Bone marrow (tissue), 2 donors: ENCODE measurements at regions not wholly inside any gene's neighbourhood (a gene's known extent, or its start where the extent isn't known, plus 50 kb on each side); places are given as distances from the start of the nearest gene placed in this dataset.

Experiments used
- DNase-seq, 2 donors: peaks; one replicate each; lab custom pipeline; 2025; lab: John Stamatoyannopoulos, UW

- no peak for DNase-seq
Measured at GRCh38 chr17:36661047-36661666, 59.8 kb downstream of the MRM1 start.

DNA sequence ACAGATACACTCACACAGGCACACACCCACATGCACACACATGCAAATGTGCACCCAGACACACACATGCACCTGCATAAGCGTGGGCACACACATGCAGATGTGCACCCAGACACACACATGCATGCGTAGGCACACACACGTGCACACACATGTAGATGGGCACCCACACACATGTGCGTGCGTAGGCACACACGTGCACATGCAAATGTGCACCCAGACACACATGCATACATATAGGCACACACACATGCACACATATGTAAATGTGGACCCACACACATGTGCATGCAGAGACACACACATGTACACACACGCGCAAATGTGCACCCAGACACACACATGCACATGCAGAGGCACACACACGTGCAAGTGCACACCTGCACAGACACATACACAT, 60.3 kb downstream of the MRM1 start:
- no peak for DNase-seq

DNA sequence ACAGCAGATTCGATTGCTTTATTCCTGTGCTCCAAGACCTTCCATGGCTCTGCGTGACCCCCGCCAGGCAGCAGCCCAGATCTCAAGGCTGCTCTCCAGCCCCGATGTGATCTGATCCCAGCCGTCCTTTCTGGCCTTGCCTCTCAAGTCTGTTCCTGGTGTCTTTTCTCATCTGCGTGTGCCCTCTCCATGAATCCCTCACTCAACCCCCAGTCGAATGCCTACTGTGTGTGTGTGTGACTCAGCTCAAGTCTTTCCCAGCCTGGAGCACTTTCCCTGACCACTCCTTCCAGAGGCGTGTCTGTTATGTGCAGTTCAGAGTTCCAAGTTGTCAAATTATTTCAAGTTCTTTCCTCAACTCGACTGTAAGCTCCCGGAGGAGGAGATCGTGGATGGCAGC, 64.0 kb downstream of the MRM1 start:
- DNase-seq, result no peak

DNA sequence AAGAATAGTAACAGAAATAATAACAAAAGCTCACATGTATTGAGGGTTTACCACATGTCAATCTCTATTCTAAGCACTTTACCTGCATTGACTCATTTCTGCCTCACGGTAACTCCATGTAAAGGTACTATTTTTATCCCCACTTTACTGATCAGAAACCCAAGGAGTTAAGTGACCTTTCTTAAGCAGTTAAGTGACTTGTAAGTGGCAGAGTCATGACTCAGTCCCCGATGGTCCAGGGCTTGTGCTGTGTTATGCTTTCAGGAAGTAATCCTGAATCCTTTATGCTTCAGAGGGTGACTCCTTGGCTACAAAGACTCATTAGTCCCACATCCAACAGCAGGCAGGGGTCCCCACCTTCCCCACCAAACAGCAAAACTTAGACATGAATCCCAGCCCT, 66.5 kb downstream of the MRM1 start:
- no peak for DNase-seq

DNA sequence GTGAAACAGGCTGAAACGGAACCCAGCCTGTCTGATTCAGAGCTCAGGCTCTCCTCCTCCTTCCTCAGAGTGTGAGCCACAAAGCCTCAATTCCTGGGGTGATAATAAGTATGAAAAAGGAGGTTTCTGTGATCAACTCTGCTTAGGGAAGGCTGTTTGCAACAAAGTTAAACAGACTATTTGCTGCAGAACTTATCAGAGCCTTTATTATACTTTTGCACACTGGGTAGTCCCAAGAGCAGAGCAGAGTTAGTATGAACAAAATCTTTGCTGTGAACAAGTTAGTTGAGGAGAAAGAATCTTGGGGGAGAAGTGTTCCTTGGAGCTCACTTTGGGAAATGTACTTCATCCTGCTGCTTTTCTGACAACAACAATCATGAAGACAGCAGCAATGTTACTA, 67.4 kb downstream of the MRM1 start:
- no peak for DNase-seq

DNA sequence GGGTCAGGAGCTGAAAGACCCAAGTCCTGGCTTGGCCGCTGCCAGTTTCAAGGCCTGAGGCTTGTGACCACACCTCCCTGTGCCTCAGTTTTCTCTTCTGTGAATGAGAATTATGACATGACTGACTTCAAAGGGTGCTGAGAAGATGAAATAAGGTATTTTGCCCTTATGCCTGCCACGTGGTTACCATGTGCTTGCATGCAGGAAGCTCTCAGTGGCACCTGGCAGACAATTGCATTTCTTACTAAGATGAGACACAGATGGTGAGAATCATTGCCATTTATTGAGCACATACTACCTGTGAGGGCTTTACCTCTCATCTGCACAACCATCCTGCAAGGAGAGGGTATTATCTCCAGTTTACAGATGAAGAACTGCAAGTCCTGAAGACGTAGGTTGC, 69.8 kb downstream of the MRM1 start:
- no peak for DNase-seq

DNA sequence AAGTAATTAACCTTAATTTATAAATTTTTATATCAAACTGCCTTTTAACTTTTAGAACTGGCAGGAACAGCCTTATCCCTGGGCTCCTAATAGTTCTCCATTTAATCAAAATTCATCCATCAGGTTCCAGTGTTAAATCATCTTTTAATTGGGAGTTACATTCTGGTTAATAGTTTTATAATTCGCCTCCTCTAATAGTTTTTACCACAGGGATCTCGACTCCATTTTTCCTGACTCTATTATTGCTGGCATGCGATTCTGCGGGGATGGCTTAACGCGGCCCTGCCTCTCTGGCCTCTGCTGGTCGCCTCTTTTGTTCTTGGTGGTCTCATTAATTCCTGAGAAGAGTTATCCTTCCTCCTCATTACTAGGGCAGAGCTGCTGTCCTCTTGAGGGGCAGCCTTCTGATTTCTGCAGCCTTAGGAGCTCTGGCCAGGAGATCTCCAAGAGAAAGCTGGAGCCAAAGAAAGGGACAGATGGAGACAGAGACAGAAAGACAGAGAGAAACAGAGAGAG, 71.1 kb downstream of the MRM1 start:
- no peak for DNase-seq

DNA sequence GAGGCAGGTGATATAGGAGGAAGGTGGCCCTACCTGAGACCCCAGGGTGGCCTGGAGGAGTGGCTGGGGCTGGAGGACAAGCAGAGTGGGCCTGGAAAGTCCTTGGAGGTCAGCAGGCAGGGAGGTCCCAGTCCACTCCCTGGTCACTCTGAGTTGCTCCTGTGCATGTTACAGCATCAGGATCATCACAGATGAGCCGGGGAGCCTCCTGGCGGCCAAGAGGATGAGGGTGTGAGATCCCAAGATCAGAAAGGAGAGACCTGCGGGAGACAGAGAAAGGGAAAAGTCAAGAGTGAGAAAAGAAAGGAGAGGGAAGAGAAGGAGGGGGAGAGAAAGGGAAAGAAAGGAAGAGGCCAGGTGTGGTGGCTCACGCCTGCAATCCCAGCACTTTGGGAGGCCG, 71.7 kb downstream of the MRM1 start:
- no peak for DNase-seq

DNA sequence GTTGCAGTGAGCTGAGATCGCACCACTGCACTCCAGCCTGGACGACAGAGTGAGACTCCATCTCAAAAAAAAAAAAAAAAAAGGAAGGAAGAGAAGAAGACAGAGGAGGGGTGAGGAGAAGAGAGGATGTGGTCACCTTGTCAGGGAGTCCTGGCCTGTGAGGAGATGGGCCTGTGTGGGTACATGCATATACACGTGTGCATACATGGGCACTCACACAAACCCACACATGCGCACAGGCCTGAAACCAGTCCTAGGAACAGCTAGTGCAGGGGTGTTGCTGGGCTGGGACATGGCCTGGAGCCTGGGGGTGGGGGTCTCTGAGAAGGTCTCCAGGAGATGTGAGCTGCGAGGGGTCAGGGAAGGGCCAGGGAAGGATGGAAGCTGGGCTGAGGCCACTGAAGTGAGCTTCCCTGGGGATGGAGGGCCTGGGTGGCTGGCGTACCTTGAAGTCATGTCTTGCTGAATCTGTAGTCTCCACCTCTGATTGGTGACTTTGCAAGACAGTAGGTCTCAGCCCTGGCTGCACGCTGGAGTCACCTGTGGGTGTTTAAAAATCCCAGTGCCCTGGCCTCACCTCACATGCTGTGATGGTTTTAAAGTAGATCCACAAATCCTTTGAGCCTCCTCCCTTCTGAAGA, 72.4 kb downstream of the MRM1 start:
- no peak for DNase-seq

- no peak for DNase-seq
Measured at GRCh38 chr17:36674278-36674650, 72.9 kb downstream of the MRM1 start.

- no peak for DNase-seq
Measured at GRCh38 chr17:36675250-36675649, 73.9 kb downstream of the MRM1 start.

GRCh38 chr17:36675786-36676185, 74.4 kb downstream of the MRM1 start:
- DNase-seq, result no peak

- DNase-seq, result no peak
Measured at GRCh38 chr17:36679815-36680467, 78.6 kb downstream of the MRM1 start.

GRCh38 chr17:36680701-36681202, 79.4 kb downstream of the MRM1 start:
- no peak for DNase-seq

- DNase-seq, result no peak
Measured at GRCh38 chr17:36682773-36683172, 81.4 kb downstream of the MRM1 start.

DNA sequence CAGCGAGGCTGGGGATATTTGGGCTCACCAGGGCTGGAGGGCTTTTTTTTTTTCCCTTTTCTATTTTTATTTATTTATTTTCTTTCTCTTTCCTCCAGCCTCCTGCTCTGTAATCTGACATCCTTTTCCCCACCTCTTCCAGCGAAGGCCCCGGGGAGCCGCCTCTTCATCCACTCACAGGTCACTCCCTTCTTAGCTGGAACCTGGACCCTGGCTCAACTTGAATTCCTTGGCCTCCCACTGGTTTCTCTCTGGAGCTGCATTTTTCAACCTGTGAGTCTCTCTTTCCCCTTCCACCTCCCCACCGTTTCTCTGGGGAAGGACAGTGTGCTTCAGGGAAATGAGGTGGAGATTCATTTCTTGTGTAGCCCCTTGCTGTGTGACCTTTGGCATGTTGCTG, 82.0 kb downstream of the MRM1 start:
- no peak for DNase-seq

- no peak for DNase-seq
Measured at GRCh38 chr17:36684134-36684533, 82.8 kb downstream of the MRM1 start.

- no peak for DNase-seq
Measured at GRCh38 chr17:36686123-36686669, 84.8 kb downstream of the MRM1 start.

DNA sequence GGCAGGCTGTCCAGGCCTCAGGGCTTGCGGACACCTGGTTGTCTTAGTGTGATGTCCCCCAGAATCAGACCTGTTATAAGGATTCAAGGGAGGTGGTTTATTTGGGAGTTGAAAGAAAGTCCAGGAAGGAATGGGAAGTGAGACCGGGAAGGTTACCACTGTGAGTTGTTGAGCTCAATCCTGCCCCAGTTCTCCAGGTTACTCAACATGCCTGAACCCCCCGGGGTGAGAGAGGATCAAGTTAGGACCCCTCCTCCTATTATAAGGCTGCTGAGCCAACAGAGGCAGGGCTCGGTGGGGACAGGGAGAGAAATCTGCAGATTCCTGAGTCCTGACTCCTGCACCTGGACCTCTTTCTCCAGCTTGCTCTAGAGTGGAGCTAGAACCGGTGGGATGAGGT, 86.4 kb downstream of the MRM1 start:
- no peak for DNase-seq

DNA sequence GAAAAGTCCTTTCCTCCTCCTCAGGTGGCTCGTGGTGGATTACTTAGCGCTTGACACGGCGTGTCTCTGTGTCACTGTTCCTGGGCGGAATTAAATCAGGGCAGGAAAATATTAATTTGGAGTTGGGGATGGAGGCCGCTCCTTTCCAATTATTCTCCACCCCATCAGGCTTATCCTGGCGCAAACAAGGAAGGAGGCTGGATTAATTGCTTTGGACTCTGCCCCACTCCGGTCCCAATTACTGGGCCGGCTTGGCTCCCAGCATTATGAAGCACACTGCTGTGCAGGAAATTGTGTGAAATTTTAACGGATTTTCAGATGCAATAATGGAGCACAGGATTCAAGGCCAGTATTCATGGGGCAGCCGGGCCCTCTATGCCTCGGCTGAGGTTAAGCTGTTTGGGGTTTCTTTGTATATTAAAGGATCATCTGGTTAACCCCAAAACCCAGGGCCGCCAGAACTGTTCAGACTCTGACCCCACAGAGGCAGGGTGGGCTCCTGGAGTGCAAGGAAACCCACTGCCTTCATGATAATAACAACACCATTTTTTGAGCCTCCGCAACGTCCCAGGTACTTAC, 87.8 kb downstream of the MRM1 start:
- DNase-seq, result no peak

- no peak for DNase-seq
Measured at GRCh38 chr17:36690190-36690589, 88.8 kb downstream of the MRM1 start.

GRCh38 chr17:36691606-36692005, 90.2 kb downstream of the MRM1 start:
- no peak for DNase-seq

DNA sequence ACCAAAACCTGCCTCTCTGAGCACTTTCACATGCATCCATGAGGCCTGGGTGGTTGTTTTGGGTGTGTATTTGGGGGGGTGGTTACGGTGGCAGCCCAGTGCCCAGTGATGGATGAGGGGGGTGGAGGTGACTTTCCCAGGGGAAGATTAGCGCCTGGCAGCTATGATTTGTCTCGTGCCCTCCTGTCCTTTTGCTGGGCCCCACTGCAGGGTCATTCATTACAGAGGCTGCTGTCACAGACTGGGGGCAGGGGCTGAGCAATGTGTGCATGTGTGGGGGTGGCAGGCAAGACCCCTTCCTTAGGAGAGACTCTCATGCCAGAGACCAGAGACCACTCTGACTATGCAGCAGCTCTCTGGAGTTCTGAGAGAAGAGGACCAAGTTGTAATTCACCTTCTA, 93.7 kb downstream of the MRM1 start:
- no peak for DNase-seq
